ENCODE measurements at regions not wholly inside any gene's neighbourhood (a gene's known extent, or its start where the extent isn't known, plus 50 kb on each side); places are given as distances from the start of the nearest gene placed in this dataset.

DNA sequence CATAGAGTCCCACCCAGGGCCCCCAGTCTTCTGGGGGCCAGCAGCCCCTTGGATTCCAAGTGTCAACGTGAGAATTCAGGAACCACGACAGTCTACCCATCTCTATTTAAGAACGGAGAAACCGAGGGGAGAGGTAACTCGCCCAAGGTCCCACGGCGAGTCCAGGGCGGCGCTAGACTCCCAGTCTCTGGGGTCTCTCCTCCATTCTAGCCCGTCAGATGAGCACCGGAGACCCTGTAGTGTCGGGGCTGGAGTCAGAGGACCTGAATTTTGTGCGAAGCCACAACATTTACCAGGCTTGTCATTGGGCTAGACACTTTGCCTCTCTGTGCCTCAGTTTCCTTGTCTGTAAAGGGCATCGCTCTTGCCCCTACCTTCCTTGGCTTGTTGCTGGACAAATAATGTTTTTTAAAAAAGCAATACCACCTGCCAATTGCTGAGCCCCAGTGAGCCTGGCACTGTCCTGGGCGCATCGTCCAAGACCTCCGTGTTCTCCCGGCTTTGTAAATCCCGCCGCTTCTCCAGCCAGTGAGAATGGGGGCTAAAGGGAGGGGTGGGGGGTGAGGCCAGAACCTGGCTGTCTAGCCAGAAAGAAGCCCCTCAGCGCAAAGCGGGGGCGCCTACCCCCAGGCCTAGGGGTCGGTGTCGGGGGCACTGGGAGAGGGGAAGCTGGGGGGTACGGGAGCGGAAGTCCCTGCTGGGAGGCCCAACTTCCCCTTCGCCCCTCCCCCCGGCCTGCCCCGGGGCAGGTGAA is 91.7 kb downstream of the NCR2 start:
- no peak for TF ChIP-seq SCRT2 (tag by site-specific recombination; IDR thresholded peaks at IDR 0.05)
- no peak for TF ChIP-seq ZNF561 (tag by site-specific recombination; IDR thresholded peaks at IDR 0.05; ENCODE audit: borderline replicate concordance)
- TF ChIP-seq, protein P1, sequence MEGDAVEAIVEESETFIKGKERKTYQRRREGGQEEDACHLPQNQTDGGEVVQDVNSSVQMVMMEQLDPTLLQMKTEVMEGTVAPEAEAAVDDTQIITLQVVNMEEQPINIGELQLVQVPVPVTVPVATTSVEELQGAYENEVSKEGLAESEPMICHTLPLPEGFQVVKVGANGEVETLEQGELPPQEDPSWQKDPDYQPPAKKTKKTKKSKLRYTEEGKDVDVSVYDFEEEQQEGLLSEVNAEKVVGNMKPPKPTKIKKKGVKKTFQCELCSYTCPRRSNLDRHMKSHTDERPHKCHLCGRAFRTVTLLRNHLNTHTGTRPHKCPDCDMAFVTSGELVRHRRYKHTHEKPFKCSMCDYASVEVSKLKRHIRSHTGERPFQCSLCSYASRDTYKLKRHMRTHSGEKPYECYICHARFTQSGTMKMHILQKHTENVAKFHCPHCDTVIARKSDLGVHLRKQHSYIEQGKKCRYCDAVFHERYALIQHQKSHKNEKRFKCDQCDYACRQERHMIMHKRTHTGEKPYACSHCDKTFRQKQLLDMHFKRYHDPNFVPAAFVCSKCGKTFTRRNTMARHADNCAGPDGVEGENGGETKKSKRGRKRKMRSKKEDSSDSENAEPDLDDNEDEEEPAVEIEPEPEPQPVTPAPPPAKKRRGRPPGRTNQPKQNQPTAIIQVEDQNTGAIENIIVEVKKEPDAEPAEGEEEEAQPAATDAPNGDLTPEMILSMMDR (tag by site-specific recombination; IDR thresholded peaks at IDR 0.05) = no peak
- TF ChIP-seq ZNF239 (tag by site-specific recombination; IDR thresholded peaks at IDR 0.05) = no peak
- TF ChIP-seq, protein P2, sequence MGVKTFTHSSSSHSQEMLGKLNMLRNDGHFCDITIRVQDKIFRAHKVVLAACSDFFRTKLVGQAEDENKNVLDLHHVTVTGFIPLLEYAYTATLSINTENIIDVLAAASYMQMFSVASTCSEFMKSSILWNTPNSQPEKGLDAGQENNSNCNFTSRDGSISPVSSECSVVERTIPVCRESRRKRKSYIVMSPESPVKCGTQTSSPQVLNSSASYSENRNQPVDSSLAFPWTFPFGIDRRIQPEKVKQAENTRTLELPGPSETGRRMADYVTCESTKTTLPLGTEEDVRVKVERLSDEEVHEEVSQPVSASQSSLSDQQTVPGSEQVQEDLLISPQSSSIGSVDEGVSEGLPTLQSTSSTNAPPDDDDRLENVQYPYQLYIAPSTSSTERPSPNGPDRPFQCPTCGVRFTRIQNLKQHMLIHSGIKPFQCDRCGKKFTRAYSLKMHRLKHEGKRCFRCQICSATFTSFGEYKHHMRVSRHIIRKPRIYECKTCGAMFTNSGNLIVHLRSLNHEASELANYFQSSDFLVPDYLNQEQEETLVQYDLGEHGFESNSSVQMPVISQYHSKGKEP (tag by site-specific recombination; IDR thresholded peaks at IDR 0.05) = no peak
- TF ChIP-seq ZSCAN30 (tag by site-specific recombination; IDR thresholded peaks at IDR 0.05) = no peak
- no peak for TF ChIP-seq YY1 (tag by site-specific recombination; IDR thresholded peaks at IDR 0.05)
- TF ChIP-seq, protein P3, sequence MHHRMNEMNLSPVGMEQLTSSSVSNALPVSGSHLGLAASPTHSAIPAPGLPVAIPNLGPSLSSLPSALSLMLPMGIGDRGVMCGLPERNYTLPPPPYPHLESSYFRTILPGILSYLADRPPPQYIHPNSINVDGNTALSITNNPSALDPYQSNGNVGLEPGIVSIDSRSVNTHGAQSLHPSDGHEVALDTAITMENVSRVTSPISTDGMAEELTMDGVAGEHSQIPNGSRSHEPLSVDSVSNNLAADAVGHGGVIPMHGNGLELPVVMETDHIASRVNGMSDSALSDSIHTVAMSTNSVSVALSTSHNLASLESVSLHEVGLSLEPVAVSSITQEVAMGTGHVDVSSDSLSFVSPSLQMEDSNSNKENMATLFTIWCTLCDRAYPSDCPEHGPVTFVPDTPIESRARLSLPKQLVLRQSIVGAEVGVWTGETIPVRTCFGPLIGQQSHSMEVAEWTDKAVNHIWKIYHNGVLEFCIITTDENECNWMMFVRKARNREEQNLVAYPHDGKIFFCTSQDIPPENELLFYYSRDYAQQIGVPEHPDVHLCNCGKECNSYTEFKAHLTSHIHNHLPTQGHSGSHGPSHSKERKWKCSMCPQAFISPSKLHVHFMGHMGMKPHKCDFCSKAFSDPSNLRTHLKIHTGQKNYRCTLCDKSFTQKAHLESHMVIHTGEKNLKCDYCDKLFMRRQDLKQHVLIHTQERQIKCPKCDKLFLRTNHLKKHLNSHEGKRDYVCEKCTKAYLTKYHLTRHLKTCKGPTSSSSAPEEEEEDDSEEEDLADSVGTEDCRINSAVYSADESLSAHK (tag by site-specific recombination; IDR thresholded peaks at IDR 0.05) = no peak
- no peak for TF ChIP-seq ZNF670 (tag by site-specific recombination; IDR thresholded peaks at IDR 0.05; ENCODE audit: low read depth)
- TF ChIP-seq, protein P4, sequence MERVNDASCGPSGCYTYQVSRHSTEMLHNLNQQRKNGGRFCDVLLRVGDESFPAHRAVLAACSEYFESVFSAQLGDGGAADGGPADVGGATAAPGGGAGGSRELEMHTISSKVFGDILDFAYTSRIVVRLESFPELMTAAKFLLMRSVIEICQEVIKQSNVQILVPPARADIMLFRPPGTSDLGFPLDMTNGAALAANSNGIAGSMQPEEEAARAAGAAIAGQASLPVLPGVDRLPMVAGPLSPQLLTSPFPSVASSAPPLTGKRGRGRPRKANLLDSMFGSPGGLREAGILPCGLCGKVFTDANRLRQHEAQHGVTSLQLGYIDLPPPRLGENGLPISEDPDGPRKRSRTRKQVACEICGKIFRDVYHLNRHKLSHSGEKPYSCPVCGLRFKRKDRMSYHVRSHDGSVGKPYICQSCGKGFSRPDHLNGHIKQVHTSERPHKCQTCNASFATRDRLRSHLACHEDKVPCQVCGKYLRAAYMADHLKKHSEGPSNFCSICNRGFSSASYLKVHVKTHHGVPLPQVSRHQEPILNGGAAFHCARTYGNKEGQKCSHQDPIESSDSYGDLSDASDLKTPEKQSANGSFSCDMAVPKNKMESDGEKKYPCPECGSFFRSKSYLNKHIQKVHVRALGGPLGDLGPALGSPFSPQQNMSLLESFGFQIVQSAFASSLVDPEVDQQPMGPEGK (tag by site-specific recombination; IDR thresholded peaks at IDR 0.05) = no peak
- TF ChIP-seq ZNF157 (tag by site-specific recombination; IDR thresholded peaks at IDR 0.05) = no peak
- TF ChIP-seq ZBTB21 (tag by site-specific recombination; IDR thresholded peaks at IDR 0.05) = no peak
- TF ChIP-seq, protein P5, sequence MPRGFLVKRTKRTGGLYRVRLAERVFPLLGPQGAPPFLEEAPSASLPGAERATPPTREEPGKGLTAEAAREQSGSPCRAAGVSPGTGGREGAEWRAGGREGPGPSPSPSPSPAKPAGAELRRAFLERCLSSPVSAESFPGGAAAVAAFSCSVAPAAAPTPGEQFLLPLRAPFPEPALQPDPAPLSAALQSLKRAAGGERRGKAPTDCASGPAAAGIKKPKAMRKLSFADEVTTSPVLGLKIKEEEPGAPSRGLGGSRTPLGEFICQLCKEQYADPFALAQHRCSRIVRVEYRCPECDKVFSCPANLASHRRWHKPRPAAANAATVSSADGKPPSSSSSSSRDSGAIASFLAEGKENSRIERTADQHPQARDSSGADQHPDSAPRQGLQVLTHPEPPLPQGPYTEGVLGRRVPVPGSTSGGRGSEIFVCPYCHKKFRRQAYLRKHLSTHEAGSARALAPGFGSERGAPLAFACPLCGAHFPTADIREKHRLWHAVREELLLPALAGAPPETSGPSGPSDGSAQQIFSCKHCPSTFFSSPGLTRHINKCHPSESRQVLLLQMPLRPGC (tag by site-specific recombination; IDR thresholded peaks at IDR 0.05) = no peak
- TF ChIP-seq ZNF626 (tag by site-specific recombination; IDR thresholded peaks at IDR 0.05) = no peak
